GM18858 (cell line): ENCODE measurements at regions not wholly inside any gene's neighbourhood (a gene's known extent, or its start where the extent isn't known, plus 50 kb on each side); places are given as distances from the start of the nearest gene placed in this dataset.

Experiments used
- ATAC-seq: cut with Tn5 transposase; IDR thresholded peaks from one replicate; pipeline ENCODE4 v1.9.1; 2021; ENCODE audit not compliant: unreplicated experiment

GRCh38 chr9:129231022-129231739 lies 53.1 kb upstream of the IER5L start:
- ATAC-seq: no peak

- ATAC-seq: no peak
These were observed 52.2 kb upstream of the IER5L start for GRCh38 chr9:129230302-129230701.
